Hepatocyte (in vitro differentiated cells): ENCODE measurements at regions not wholly inside any gene's neighbourhood (a gene's known extent, or its start where the extent isn't known, plus 50 kb on each side); places are given as distances from the start of the nearest gene placed in this dataset.

ENCODE experiments used
- CTCF ChIP-seq: fragments of 200-600 bp; sonication (generic); IDR thresholded peaks from 2 replicates; pipeline ENCODE4 v1.5.1; 2016; ENCODE audit warnings: antibody characterized with exemption, mild to moderate bottlenecking; ENCODE audit not compliant: poor library complexity
- EZH2 ChIP-seq: fragments of 200-600 bp; sonication (generic); IDR thresholded peaks from 2 replicates; pipeline ENCODE4 v1.6.1; 2016; ENCODE audit warnings: antibody characterized with exemption, mild to moderate bottlenecking, borderline replicate concordance
- EZH2phosphoT487 ChIP-seq: fragments of 200-600 bp; sonication (generic); IDR thresholded peaks from one replicate; pipeline ENCODE4 v1.6.1; 2018; ENCODE audit warnings: antibody characterized with exemption, mild to moderate bottlenecking, low read depth, moderate library complexity; ENCODE audit not compliant: unreplicated experiment, severe bottlenecking

- TF ChIP-seq CTCF (no peak), EZH2 (no peak), EZH2phosphoT487 (no peak)
These were observed 428.5 kb upstream of the FRG2C start for GRCh38 chr3:75235631-75236030.
